ENCODE measurements at regions not wholly inside any gene's neighbourhood (a gene's known extent, or its start where the extent isn't known, plus 50 kb on each side); places are given as distances from the start of the nearest gene placed in this dataset.

- ATAC-seq (no peak), DNase-seq (ENCODE audit: low read depth, low spot score) (no peak)
- Histone ChIP-seq H3K36me3 (ENCODE audit: control insufficient read depth, insufficient read depth, low read length) (no peaks in the 10 kb centered on the region), H3K27ac (ENCODE audit: low read length) (no peak overlapping the region), H3K27me3 (ENCODE audit: control insufficient read depth, insufficient read depth, low read length) (no peaks in the 10 kb centered on the region), H3K4me3 (ENCODE audit: low read depth in 2 of 2, low read length in 2 of 2) (no peak overlapping the region), H3K9me3 (ENCODE audit: control insufficient read depth, insufficient read depth, low read depth, low read length) (no peaks in the 10 kb centered on the region), H3K4me1 (ENCODE audit: control insufficient read depth, insufficient read depth, low read length) (no peaks in the 10 kb centered on the region)
- ChIA-PET POLR2A (no interaction called here), CTCF (no interaction called here)
- intact Hi-C loops (cut with micrococcal nuclease; ENCODE audit: unreplicated experiment) = no loop called here
- BruUV-seq (replicated peaks) = no TSS peak
- no peak for TF ChIP-seq TCF7L2 (IDR thresholded peaks at IDR 0.05; ENCODE audit: low read depth, low read length)
- no peak for TF ChIP-seq REST (IDR thresholded peaks at IDR 0.05; ENCODE audit: insufficient read depth in 1 of 2, low read depth in 2 of 2, low read length in 1 of 2)
- TF ChIP-seq POLR2AphosphoS5 (IDR thresholded peaks at IDR 0.05; ENCODE audit: low read depth, low read length) = no peak
- no peak for TF ChIP-seq CTCF (IDR thresholded peaks at IDR 0.05)
- TF ChIP-seq SIN3A (IDR thresholded peaks at IDR 0.05; ENCODE audit: borderline replicate concordance, insufficient read depth, low read depth, low read length) = no peak
- in situ Hi-C loops (cut with HindIII; ENCODE audit: low pct_unique_long_range_greater_than_20kb, low sequenced_read_pairs) = no loop called here
These were observed 559.7 kb downstream of the TLR4 start for GRCh38 chr9:118263949-118264348.

GRCh38 chr9:118268046-118268445 lies 563.8 kb downstream of the TLR4 start:
- Histone ChIP-seq H3K9me3 (ENCODE audit: control insufficient read depth, insufficient read depth, low read depth, low read length) (no peaks in the 10 kb centered on the region), H3K4me1 (ENCODE audit: control insufficient read depth, insufficient read depth, low read length) (no peaks in the 10 kb centered on the region), H3K36me3 (ENCODE audit: control insufficient read depth, insufficient read depth, low read length) (no peaks in the 10 kb centered on the region), H3K27ac (ENCODE audit: low read length) (no peak overlapping the region), H3K27me3 (ENCODE audit: control insufficient read depth, insufficient read depth, low read length) (no peaks in the 10 kb centered on the region), H3K4me3 (ENCODE audit: low read depth in 2 of 2, low read length in 2 of 2) (no peak overlapping the region)
- in situ Hi-C loops (cut with HindIII; ENCODE audit: low pct_unique_long_range_greater_than_20kb, low sequenced_read_pairs) (no loop called here), intact Hi-C loops (cut with micrococcal nuclease; ENCODE audit: unreplicated experiment) (no loop called here)
- DNase-seq (ENCODE audit: low read depth, low spot score) = no peak
- ChIA-PET POLR2A (no interaction called here), CTCF (no interaction called here)
- TF ChIP-seq TCF7L2 (IDR thresholded peaks at IDR 0.05; ENCODE audit: low read depth, low read length) = no peak
- TF ChIP-seq POLR2AphosphoS5 (IDR thresholded peaks at IDR 0.05; ENCODE audit: low read depth, low read length) = no peak
- TF ChIP-seq SIN3A (IDR thresholded peaks at IDR 0.05; ENCODE audit: borderline replicate concordance, insufficient read depth, low read depth, low read length) = no peak
- TF ChIP-seq REST (IDR thresholded peaks at IDR 0.05; ENCODE audit: insufficient read depth in 1 of 2, low read depth in 2 of 2, low read length in 1 of 2) = no peak
- TF ChIP-seq CTCF (IDR thresholded peaks at IDR 0.05) = no peak
- no TSS peak for BruUV-seq (replicated peaks)
- no peak for ATAC-seq

Data from Panc1 (cell line).